PC-9 (cell line): ENCODE measurements at regions not wholly inside any gene's neighbourhood (a gene's known extent, or its start where the extent isn't known, plus 50 kb on each side); places are given as distances from the start of the nearest gene placed in this dataset.

ENCODE experiments used
- EZH2 ChIP-seq: fragments of 200-600 bp; sonication (generic); IDR thresholded peaks from 2 replicates; pipeline ENCODE4 v1.8.0; 2017; ENCODE audit warnings: antibody characterized with exemption, low read depth
- TF ChIP-seq, protein P1 (sequence below): fragments of 200-600 bp; sonication (generic); conservative IDR thresholded peaks from 2 replicates; pipeline ENCODE4 v1.6.1; 2017; ENCODE audit warnings: mixed run types, antibody characterized with exemption, mild to moderate bottlenecking, moderate library complexity

DNA sequence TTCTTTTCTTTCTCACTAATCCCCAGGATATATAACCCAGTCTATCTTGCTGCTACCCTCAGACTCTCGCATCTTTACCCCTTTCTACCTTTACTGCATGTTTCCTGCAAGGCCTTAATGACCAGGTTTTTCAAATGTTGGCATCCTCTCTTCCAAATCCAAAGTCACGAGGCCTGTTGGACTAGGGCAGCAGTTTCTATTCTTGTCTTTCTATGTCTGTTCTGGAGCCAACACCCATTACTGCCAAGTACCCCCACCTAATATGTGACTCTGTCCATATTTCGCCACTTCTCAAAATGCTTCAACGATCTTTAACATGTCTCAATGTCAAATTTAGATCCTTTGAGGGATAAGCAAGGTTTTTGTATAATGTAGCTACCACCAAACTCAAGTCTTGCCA, 443.4 kb downstream of the BMP2 start:
- TF ChIP-seq EZH2: no peak
- TF ChIP-seq, protein P1, sequence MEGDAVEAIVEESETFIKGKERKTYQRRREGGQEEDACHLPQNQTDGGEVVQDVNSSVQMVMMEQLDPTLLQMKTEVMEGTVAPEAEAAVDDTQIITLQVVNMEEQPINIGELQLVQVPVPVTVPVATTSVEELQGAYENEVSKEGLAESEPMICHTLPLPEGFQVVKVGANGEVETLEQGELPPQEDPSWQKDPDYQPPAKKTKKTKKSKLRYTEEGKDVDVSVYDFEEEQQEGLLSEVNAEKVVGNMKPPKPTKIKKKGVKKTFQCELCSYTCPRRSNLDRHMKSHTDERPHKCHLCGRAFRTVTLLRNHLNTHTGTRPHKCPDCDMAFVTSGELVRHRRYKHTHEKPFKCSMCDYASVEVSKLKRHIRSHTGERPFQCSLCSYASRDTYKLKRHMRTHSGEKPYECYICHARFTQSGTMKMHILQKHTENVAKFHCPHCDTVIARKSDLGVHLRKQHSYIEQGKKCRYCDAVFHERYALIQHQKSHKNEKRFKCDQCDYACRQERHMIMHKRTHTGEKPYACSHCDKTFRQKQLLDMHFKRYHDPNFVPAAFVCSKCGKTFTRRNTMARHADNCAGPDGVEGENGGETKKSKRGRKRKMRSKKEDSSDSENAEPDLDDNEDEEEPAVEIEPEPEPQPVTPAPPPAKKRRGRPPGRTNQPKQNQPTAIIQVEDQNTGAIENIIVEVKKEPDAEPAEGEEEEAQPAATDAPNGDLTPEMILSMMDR: no peak
